Activated T-cell treated with anti-CD3 and anti-CD28 coated beads, Interleukin-2, amount 50 U/mL, for 48 hours (primary cell): ENCODE measurements at regions not wholly inside any gene's neighbourhood (a gene's known extent, or its start where the extent isn't known, plus 50 kb on each side); places are given as distances from the start of the nearest gene placed in this dataset.

Experiments
- DNase-seq, 2 experiments: peaks; one replicate each; pipeline ENCODE4 v3.0.0-alpha.2; 2020

GRCh38 chr12:126648074-126648473 is 1582.8 kb downstream of the AACS start:
- no peak for DNase-seq

- no peak for DNase-seq
Measured at GRCh38 chr12:126651133-126651532, 1585.9 kb downstream of the AACS start.

DNA sequence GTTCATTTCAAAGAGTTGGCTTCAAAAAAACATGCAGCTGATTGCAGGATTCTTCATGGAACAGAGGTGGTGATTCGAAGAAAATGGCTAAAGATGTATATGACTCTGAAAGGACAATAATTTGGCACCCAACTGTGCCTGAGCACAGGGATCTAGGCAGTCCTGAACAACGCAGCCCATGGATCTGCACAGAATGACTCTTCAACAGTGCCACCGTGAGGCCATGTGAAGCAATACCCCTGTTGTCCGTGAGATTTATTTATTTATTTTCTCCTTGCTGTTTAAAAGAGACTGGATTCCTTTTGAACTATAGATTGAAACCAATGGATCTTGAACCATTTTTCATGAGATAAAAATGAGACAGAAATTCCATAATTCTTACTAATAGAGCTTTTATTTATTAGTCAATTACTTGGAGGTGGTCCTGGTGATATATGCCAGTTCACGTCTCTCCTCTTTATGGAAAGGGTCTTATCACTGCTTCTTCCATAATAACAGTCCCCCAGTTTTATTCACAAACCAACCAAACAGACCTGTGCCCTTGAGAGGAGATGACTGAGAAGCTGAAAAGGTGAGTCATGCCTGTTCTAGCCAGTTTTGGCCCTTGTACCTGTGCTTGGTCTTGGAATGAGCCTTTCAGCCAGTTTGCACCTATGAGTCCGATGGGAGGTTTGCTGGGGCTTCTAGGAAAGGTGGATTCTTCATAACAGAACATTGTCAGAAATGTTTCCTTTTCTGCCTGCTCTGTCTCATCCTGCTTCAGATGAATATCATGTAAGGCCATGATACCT is 1598.3 kb downstream of the AACS start:
- peak; percentile 19 to 25 for DNase-seq

DNA sequence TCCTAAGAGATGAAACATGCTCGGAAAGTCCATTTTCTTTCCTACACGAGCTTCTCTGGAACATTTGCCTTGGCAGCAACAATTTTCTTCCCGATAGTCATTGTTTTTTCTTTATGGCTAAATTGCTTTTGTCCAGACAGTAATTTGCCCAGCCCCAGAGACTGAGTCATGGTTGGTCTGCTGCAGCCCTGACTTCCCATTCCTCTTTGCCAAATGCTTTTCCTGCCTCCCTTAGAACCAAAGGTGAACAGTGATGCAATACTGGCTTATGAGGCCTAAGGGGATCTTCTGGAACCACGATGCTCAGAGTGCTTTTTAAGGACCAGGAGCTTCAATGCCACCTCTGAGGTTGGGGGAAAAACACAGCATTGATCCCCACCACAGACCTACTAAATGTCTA is 1599.6 kb upstream of the TMEM132C start:
- DNase-seq: no peak

DNA sequence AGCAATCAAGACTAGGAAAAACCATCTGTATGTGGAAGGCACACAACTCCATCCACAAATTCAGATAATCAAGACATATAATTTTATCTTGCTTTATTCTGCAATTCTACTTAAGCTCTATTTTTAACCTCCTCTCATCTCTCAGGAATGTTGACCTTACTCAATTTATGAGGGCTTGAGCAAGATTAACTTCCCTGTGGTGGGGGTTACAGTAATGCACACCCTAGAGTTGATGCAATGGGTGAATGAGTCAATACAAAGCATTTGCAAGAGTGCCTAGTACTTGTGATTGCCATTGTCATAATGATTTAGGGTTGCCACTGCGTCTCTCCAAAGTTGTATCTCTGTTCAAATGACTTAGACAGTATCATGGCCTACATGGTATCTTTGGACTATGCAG is 1598.4 kb upstream of the TMEM132C start:
- DNase-seq: no peak

DNA sequence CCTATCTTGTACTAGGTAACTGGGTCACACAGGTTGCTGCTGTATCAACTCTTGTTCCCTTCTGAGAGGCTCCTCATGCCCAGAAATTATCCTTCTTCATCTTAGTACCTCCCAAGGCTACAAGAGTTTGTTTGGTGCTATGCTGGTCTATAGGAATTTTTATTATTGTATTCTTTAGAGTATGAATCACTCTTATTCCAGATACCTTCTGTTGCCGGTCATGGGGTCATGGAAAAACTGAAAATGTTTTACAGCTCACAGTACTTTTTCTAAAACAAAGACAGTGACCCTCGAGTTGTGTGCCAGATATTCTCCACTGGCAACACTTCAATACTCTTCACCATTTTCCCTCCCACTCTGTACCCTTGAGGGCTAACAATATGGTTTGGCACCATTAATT is 1598.0 kb upstream of the TMEM132C start:
- no peak for DNase-seq

DNA sequence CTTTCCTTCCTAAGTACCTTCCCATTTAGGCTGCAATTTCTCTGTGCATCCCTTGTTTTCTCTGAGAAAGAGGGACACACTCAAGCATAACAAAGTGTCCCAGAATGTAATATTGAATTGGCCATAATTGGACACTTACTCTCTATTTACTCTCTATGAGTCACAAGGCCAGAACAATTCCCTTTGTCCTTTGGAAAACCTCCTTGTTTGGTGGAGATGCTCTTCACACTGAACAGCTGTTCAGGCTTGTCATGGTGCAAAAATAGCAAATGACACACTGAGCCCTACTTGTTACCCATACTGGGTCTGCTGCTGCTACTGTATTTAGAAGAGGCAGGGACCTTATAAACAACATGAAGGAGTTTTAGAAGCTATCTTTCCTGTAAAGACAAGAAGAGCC is 1590.5 kb upstream of the TMEM132C start:
- no peak for DNase-seq

- no peak for DNase-seq
Measured at GRCh38 chr12:126681676-126682075, 1585.3 kb upstream of the TMEM132C start.

DNA sequence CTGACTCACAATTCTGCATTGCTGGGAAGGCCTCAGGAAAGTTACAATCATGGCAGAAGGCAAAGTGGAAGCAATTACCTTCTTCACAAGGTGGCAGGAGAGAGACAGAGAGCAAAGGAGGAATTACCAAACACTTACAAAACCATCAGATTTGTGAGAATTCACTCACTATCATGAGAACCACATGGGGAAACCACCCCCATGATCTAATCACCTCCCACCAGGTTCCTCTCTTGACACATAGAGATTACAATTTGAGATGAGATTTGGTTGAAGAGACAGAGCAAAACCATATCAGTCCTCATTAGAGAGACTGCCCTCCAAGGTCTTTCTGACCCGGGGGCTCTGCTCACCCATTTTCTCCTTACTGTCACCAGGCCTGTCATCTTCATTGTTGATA is 1582.3 kb upstream of the TMEM132C start:
- DNase-seq: no peak

- DNase-seq: no peak
Measured at GRCh38 chr12:126685636-126686035, 1581.3 kb upstream of the TMEM132C start.

DNA sequence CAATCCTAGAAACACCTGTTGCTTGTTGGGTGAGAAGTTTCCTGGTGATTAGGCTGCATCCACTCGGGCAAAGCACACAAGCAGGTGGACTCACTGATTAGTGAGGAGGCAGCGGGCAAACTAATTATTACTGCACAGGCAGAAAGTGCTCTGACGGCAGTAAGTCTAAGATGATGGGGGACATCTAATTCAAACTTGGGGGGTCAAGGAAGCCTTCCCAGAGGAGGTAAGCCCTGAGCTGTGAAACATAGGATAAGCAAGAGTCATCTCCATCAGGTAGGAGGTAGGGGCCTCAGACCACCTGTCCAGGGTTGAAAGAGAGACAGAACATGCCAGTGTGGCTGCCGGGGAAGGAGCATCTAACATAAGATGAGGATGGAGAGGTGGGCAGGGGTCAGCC is 1578.4 kb upstream of the TMEM132C start:
- DNase-seq: no peak

- DNase-seq: no peak
Measured at GRCh38 chr12:126700096-126700495, 1566.9 kb upstream of the TMEM132C start.

DNA sequence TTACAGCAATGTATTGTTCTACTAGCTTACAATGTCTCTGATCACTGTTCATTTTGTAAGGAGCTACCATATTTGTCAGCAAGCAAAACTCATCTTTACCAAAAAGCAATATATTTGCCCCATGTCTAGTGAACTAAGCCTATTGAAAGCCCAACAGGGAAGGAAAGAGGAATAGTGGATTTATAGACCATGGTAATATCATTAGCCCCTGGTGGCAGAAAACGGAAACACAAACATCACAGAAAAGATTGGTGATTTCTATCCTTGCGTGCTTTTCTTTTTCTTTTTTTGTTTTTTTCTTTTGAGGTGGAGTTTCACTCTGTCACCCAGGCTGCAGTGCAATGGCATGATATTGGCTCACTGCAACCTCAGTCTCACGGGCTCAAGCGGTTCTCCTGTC is 1562.4 kb upstream of the TMEM132C start:
- no peak for DNase-seq

DNA sequence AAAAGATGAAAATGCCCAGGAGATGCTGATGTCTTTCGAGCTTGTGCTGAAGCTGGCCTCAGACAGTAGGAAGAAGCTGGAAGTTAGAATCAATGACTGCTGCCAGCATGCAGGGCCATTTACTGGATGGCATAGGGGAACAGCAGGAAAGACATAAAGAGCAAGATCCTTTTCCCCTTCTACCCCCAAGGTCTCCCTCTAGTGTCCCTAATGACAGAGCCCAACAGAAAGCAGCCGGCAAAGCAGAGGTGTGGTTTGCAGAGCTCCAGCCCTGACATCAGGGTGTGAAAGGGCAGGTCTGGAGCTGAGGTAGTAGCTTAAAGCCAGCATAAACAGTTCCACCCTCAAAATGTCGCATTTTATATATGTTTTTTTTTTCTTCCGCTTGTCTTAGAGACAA is 1560.7 kb upstream of the TMEM132C start:
- DNase-seq: no peak

DNA sequence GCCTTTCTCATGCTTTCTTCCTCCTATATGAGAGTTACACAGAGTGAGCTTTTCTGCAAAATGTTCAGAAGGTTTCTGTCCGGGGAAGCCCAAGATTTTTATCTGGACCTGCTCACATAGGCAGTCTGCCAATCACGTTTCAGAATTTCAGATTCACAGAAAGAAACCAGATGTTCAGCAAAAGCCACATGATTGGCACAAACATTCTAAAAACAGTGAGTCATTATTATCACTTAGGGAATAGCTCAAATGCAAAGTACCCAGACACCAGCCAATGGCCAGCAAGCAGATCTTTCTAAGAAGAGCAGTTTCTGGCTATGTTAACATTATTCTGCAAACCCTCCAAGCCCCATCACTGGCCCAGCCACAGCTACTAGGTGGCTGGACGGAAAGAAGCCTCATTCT is 1558.5 kb upstream of the TMEM132C start:
- DNase-seq: peak in 1 of 2 experiments; percentile 18

DNA sequence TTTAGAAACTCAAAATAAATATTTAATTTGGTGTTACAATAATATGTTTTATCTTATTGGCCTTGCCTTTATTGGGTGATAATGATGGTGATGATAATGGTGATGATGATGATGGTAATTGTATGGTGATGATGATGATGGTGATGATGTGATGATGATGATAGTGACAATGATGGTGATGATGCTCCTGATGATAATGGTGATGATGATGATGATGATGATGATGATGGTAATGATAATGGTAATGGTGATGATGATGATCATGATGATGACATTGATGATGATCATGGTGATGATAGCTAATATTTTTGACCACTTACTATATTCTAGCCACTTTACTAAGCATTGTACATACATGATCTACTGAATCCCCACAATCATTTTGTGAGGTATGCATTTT is 1548.6 kb upstream of the TMEM132C start:
- no peak for DNase-seq

- no peak for DNase-seq
Measured at GRCh38 chr12:126719912-126720705, 1546.9 kb upstream of the TMEM132C start.

- DNase-seq: no peak
Measured at GRCh38 chr12:126726481-126727217, 1540.3 kb upstream of the TMEM132C start.

DNA sequence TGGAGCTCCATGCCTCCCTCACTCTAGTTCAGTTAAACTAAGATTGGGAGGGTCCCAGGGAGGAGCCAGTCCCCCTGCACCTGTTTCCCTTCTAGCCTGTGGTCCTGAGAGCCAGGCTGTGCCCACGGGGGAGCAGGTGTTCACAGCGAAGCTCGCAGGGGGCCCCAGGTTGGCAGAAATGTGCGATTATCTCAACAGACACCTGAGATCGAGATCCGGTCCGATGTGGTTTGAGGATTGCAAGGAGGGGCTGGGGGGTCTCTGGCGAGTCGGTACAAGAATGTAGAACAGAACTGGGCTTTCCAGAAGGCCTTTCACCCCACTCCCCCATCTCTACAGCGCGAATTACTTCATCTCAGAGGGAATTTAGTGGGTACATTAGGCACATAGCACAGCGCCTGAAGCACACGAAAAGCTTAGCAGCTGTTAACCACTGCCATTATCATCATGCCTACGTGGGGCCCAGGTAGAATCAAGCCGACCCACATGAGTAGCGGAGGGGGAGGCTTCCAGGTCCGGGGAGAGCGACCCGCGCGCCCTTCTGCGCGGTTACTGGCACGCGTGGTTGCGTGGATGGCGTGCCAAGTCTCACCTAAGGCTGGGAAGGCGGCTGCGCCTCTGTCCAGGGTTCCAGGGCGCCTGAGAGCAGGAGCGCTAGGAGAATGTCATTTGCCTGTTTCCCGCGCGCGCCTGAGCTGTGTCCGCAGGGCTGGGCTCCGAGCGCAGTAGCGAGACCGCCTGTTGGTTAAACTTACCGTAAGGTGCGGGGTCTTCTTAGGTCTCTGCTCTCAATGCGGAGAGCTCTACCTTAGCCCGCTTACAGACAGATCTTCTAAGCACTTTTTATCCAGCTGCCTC is 1539.5 kb upstream of the TMEM132C start:
- no peak for DNase-seq

DNA sequence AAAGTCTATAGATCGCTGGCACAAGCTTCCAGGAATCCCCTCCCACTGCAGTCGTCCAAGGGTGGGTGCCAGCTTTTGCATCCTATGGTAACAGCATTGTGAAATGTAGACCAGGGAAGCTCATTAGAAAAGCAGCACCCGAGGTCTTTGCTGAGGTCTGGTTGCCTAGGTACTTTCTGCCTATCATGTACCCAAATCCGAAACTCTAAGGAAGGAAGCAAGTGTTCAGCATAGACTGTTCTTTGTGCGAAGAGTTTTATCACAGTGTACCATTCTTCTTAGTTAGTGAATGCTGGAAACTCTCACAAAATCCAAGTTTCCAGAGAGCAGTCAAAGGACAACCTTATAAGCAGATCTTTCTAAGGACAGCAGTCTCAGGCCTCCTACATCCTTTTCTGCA is 1532.7 kb upstream of the TMEM132C start:
- no peak for DNase-seq

DNA sequence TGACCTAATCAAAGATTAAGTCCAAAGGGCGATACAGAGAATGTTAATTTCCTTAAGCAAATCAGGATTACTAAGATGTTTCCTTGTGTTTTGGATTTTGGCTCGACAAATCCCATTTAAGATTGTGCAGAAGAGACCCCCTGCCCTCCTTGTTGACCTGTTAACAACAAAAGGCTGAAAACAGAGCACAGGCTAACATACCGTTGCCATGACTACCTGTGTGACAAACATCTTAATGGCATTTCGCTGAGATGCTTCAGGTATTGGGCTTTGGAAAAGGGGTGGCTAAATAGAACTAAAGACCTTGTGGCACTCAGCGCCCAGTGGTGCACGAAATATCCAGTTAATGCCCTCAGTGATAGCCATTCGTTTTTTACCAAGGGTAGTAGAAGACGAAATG is 1532.3 kb upstream of the TMEM132C start:
- no peak for DNase-seq

DNA sequence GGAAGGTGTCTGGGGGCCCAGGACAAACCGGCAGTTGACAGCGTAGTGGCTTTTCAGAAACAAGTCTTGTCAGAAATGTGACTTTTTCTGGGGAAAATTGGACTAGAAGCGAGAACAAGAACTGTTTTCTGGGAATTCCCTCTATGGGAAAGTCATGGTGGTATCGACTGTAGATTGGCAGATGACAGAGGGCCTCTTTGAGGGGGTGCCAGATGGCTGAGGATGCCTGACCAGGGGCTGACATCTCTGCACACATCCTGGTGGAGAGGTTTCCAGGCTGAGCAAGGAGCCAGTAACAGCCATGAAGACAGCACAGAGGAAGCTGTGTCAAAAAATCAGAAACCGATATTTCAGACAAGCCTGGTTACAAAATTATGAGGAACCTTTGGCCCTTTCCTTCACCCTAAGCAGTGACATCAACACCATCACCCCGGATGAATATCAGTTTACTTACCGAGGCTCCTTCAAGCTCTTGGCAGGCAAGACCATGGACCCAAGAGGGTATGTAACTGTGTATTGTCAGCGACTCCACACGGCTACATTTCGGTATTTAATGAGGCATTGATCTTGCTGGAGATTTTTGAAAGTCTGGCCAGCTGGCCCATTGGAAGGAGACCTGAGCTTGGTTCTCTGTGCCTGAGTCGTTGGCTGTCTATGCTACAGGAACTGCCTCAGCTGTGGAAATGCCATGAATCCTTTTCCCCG is 1525.3 kb upstream of the TMEM132C start:
- DNase-seq: no peak
